ENCODE measurements at regions not wholly inside any gene's neighbourhood (a gene's known extent, or its start where the extent isn't known, plus 50 kb on each side); places are given as distances from the start of the nearest gene placed in this dataset.

GRCh38 chr4:101660607-101661006 is 129.9 kb upstream of the BANK1 start:
- no peak for TF ChIP-seq CTCF (IDR thresholded peaks at IDR 0.05)

GRCh38 chr4:101655857-101656256 is 134.7 kb upstream of the BANK1 start:
- Mint-ChIP-seq H3K36me3 (ENCODE audit: low read depth) (no peaks in the 10 kb centered on the region), H3K27me3 (ENCODE audit: low read depth) (peaks cover 9% of the 10 kb centered on the region), H3K27ac (ENCODE audit: unreplicated experiment) (no peak overlapping the region), H3K9me3 (ENCODE audit: low read depth) (no peaks in the 10 kb centered on the region), H3K4me1 (ENCODE audit: low read depth) (peaks cover 5% of the 10 kb centered on the region), H3K4me3 (ENCODE audit: unreplicated experiment) (no peak overlapping the region)
- TF ChIP-seq CTCF (IDR thresholded peaks at IDR 0.05): no peak
- DNase-seq (ENCODE audit: low spot score): no peak

More at GRCh38 chr4:101660607-101661006, 129.9 kb upstream of the BANK1 start:
- H3K27me3 Mint-ChIP-seq (ENCODE audit: low read depth): peaks cover 8% of the 10 kb centered on the region
- H3K4me3 Mint-ChIP-seq (ENCODE audit: unreplicated experiment): no peak overlapping the region
- no peak for DNase-seq (ENCODE audit: low spot score)
- no peak overlapping the region for H3K27ac Mint-ChIP-seq (ENCODE audit: unreplicated experiment)
- no peaks in the 10 kb centered on the region for H3K36me3 Mint-ChIP-seq (ENCODE audit: low read depth)
- no peaks in the 10 kb centered on the region for H3K9me3 Mint-ChIP-seq (ENCODE audit: low read depth)
- H3K4me1 Mint-ChIP-seq (ENCODE audit: low read depth): no peaks in the 10 kb centered on the region

GRCh38 chr4:101655005-101655404 is 135.5 kb upstream of the BANK1 start:
- H3K36me3 Mint-ChIP-seq (ENCODE audit: low read depth): no peaks in the 10 kb centered on the region
- no peak for TF ChIP-seq CTCF (IDR thresholded peaks at IDR 0.05)
- H3K4me1 Mint-ChIP-seq (ENCODE audit: low read depth): peaks cover 7% of the 10 kb centered on the region
- DNase-seq (ENCODE audit: low spot score): no peak
- peaks cover 9% of the 10 kb centered on the region for H3K27me3 Mint-ChIP-seq (ENCODE audit: low read depth)
- H3K9me3 Mint-ChIP-seq (ENCODE audit: low read depth): no peaks in the 10 kb centered on the region
- H3K27ac Mint-ChIP-seq (ENCODE audit: unreplicated experiment): no peak overlapping the region
- no peak overlapping the region for H3K4me3 Mint-ChIP-seq (ENCODE audit: unreplicated experiment)

GRCh38 chr4:101651778-101652177 is 138.8 kb upstream of the BANK1 start:
- no peaks in the 10 kb centered on the region for H3K36me3 Mint-ChIP-seq (ENCODE audit: low read depth)
- no peak for DNase-seq (ENCODE audit: low spot score)
- H3K27ac Mint-ChIP-seq (ENCODE audit: unreplicated experiment): no peak overlapping the region

DNA sequence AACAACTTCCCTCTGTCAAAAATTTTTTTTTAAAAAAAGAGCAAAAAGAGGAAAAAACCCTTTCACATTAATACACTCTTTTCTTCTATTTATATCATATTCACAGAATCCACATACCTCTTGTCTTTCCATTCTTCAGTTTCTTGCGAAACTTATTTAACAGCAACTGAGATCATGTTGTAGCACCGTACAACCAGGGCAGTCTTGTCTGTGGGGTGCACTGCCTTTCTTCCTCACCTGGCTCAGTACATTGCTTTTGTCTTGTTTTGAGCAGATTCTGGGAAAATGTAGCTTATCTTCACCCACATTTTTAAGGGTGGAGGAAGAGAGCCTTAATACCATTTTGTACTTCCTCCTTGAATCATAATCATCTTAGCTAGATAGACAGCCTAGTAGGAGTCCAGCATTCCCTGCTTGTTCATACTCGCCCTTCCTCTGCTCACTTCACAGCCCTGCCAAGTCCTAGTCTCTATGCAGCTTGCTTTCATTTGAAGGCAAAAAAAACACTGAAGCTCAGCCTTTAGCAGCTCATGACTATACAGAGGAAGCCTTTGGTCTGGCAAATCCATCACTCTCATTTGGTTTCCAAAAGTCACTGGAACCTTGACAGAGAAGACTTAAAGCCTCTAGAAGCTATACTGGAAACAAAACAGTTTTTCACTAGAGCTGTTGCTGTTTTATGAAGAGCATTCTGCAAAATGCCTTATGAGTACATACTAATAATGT is 140.6 kb upstream of the BANK1 start:
- no peaks in the 10 kb centered on the region for H3K36me3 Mint-ChIP-seq (ENCODE audit: low read depth)
- H3K9me3 Mint-ChIP-seq (ENCODE audit: low read depth): no peaks in the 10 kb centered on the region
- no peak for DNase-seq (ENCODE audit: low spot score)
- H3K4me1 Mint-ChIP-seq (ENCODE audit: low read depth): peaks cover 15% of the 10 kb centered on the region
- no peak for TF ChIP-seq CTCF (IDR thresholded peaks at IDR 0.05)
- no peak overlapping the region for H3K4me3 Mint-ChIP-seq (ENCODE audit: unreplicated experiment)
- H3K27me3 Mint-ChIP-seq (ENCODE audit: low read depth): peaks cover 11% of the 10 kb centered on the region
- no peak overlapping the region for H3K27ac Mint-ChIP-seq (ENCODE audit: unreplicated experiment)

More at GRCh38 chr4:101651778-101652177, 138.8 kb upstream of the BANK1 start:
- H3K4me1 Mint-ChIP-seq (ENCODE audit: low read depth): peaks cover 13% of the 10 kb centered on the region
- no peak for TF ChIP-seq CTCF (IDR thresholded peaks at IDR 0.05)
- no peaks in the 10 kb centered on the region for H3K9me3 Mint-ChIP-seq (ENCODE audit: low read depth)
- peaks cover 11% of the 10 kb centered on the region for H3K27me3 Mint-ChIP-seq (ENCODE audit: low read depth)
- H3K4me3 Mint-ChIP-seq (ENCODE audit: unreplicated experiment): no peak overlapping the region
